Keratinocyte (primary cell): ENCODE measurements at regions not wholly inside any gene's neighbourhood (a gene's known extent, or its start where the extent isn't known, plus 50 kb on each side); places are given as distances from the start of the nearest gene placed in this dataset.

Experiments
- DNase-seq: peaks from one replicate; pipeline ENCODE4 v3.0.0-alpha.2; 2011; ENCODE audit warnings: low read depth, missing footprints, low spot score
- FAIRE-seq: peaks from 2 replicates; lab custom pipeline; 2011; peaks lifted over from hg19 to GRCh38; lab: Jason Lieb, UNC
- H2AFZ ChIP-seq: 2 replicates; pipeline ENCODE4 v1.6.0; 2012; ENCODE audit warnings: low read length, control low read depth, inconsistent platforms; ENCODE audit not compliant: control insufficient read depth
- H3K27ac ChIP-seq: 2 replicates; pipeline ENCODE4 v1.5.1; 2011; ENCODE audit warnings: low read length; ENCODE audit not compliant: control insufficient read depth, insufficient read depth
- H3K27me3 ChIP-seq: 3 replicates; pipeline ENCODE4 v1.6.0; 2011; ENCODE audit warnings: low read length; ENCODE audit not compliant: control insufficient read depth, insufficient read depth; ENCODE audit errors: extremely low read depth
- H3K36me3 ChIP-seq, 2 experiments: 2 replicates in 1 of 2; 3 replicates in 1 of 2; pipeline ENCODE4 v1.5.1; 2011; ENCODE audit warnings: low read length in 2 of 2, mild to moderate bottlenecking in 1 of 2; ENCODE audit not compliant: control insufficient read depth in 2 of 2, insufficient read depth in 2 of 2; ENCODE audit errors: extremely low read depth in 1 of 2
- H3K4me1 ChIP-seq: 3 replicates; pipeline ENCODE4 v1.5.1; 2011; ENCODE audit warnings: low read length; ENCODE audit not compliant: control insufficient read depth, insufficient read depth; ENCODE audit errors: extremely low read depth
- H3K4me2 ChIP-seq: 3 replicates; pipeline ENCODE4 v1.6.0; 2011; ENCODE audit warnings: low read depth, low read length; ENCODE audit not compliant: control insufficient read depth, insufficient read depth; ENCODE audit errors: extremely low read depth
- H3K4me3 ChIP-seq, 3 experiments: fragments of 200-600 bp in 1 of 3; sonication (generic) in 1 of 3; 2 replicates in 2 of 3; 3 replicates in 1 of 3; pipeline ENCODE4 v1.5.1; 2011 to 2016; ENCODE audit warnings: low read length in 3 of 3, mild to moderate bottlenecking in 3 of 3, control low read depth in 2 of 3, inconsistent platforms in 1 of 3, low read depth in 1 of 3, mixed read lengths in 1 of 3, mixed run types in 1 of 3, moderate library complexity in 1 of 3; ENCODE audit not compliant: control insufficient read depth in 2 of 3, insufficient read depth in 2 of 3; ENCODE audit errors: extremely low read depth in 1 of 3
- H3K79me2 ChIP-seq: 2 replicates; pipeline ENCODE4 v1.6.0; 2012; ENCODE audit warnings: low read length; ENCODE audit not compliant: control insufficient read depth, insufficient read depth
- H3K9ac ChIP-seq: 3 replicates; pipeline ENCODE4 v1.6.0; 2011; ENCODE audit warnings: low read length; ENCODE audit not compliant: control insufficient read depth, insufficient read depth; ENCODE audit errors: extremely low read depth
- H3K9me1 ChIP-seq: 3 replicates; pipeline ENCODE4 v1.6.0; 2011; ENCODE audit warnings: low read length; ENCODE audit not compliant: control insufficient read depth, insufficient read depth; ENCODE audit errors: extremely low read depth
- H3K9me3 ChIP-seq: 2 replicates; pipeline ENCODE4 v1.5.1; 2012; ENCODE audit warnings: low read depth, low read length; ENCODE audit not compliant: control insufficient read depth
- H4K20me1 ChIP-seq: 3 replicates; pipeline ENCODE4 v1.6.0; 2011; ENCODE audit warnings: low read length; ENCODE audit not compliant: control insufficient read depth, insufficient read depth; ENCODE audit errors: extremely low read depth
- EZH2 ChIP-seq: IDR thresholded peaks from one replicate; pipeline ENCODE4 v1.6.1; 2012; ENCODE audit warnings: inconsistent platforms, mild to moderate bottlenecking, low read length, moderate library complexity
- dilution Hi-C: fragments of 300-500 bp; cut with MboI; formaldehyde crosslinking; loops from one replicate; pipeline ENCODE4 v1.7.0; 2020; ENCODE audit warnings: low sequenced_read_pairs; ENCODE audit not compliant: extremely low pct_ligation_motif_present
- TF ChIP-seq, protein P1 (sequence below), 3 experiments: IDR thresholded peaks in 1 of 3; conservative IDR thresholded peaks in 1 of 3; optimal IDR thresholded peaks in 1 of 3; 2 replicates in 2 of 3; 3 replicates in 1 of 3; pipeline versions ENCODE3 to v1.5.1; 2011; ENCODE audit warnings: low read length in 3 of 3, mild to moderate bottlenecking in 3 of 3, moderate library complexity in 2 of 3, control low read depth in 1 of 3, inconsistent platforms in 1 of 3; ENCODE audit not compliant: insufficient read depth in 2 of 3; ENCODE audit errors: extremely low read depth in 1 of 3

DNA sequence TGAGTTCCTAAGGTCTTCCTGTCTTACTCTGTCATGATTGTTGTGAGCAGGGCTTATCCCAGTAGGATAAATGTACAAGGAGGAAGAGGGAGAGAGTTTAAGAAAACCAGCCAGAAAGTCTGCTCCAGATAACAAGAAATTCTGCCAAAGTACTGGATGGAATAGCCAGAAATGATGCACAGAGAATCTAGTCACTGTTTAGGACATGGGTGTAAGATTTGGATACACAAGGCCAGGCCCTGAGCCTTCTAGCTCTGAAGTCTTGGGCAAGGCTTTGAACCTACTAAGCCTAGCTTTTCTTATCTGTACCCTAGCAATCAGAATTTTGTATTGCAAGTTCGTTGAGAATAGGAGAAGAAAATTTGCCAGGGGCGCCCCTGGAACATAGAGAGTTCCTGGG is 180.4 kb upstream of the ROPN1 start:
- peaks cover 6% of the 10 kb centered on the region for H3K27me3 ChIP-seq
- no peak overlapping the region for H3K9ac ChIP-seq
- no peaks in the 10 kb centered on the region for H3K9me3 ChIP-seq
- H4K20me1 ChIP-seq, result no peaks in the 10 kb centered on the region
- TF ChIP-seq, protein P1, sequence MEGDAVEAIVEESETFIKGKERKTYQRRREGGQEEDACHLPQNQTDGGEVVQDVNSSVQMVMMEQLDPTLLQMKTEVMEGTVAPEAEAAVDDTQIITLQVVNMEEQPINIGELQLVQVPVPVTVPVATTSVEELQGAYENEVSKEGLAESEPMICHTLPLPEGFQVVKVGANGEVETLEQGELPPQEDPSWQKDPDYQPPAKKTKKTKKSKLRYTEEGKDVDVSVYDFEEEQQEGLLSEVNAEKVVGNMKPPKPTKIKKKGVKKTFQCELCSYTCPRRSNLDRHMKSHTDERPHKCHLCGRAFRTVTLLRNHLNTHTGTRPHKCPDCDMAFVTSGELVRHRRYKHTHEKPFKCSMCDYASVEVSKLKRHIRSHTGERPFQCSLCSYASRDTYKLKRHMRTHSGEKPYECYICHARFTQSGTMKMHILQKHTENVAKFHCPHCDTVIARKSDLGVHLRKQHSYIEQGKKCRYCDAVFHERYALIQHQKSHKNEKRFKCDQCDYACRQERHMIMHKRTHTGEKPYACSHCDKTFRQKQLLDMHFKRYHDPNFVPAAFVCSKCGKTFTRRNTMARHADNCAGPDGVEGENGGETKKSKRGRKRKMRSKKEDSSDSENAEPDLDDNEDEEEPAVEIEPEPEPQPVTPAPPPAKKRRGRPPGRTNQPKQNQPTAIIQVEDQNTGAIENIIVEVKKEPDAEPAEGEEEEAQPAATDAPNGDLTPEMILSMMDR (optimal IDR thresholded peaks at IDR 0.05 in 1 of 3, IDR thresholded peaks at IDR 0.05 in 1 of 3, conservative IDR thresholded peaks at IDR 0.05 in 1 of 3; ENCODE audit: extremely low read depth in 1 of 3, insufficient read depth in 2 of 3, low read length in 3 of 3), result no peak
- TF ChIP-seq EZH2, result no peak
- no peaks in the 10 kb centered on the region for H3K79me2 ChIP-seq
- no peaks in the 10 kb centered on the region for H3K36me3 ChIP-seq
- H3K9me1 ChIP-seq, result no peaks in the 10 kb centered on the region
- no peak overlapping the region for H3K27ac ChIP-seq
- dilution Hi-C loops, result no loop called here
- no peaks in the 10 kb centered on the region for H3K4me1 ChIP-seq
- no peak overlapping the region for H3K4me3 ChIP-seq
- H2AFZ ChIP-seq, result no peak overlapping the region
- no peak for DNase-seq
- no peak overlapping the region for H3K4me2 ChIP-seq
- FAIRE-seq, result no peak

DNA sequence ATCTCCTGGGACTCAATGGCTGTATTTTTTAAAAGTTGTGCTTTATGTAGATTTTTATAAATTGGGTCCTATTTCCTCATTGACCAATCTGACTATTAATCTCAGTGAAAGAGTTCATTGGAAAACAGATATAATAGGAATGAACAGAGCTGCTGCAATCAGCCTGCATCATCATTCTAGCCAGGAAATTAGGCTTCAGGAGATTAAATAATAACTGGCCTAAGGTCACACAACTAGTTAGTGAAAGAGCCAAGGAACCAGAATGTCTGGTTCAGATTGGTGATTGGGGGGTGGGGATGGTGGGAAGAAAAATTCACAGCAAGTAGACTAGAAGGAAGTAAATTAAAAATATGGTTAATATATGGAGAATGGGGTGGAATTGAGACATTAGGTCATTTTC is 180.9 kb upstream of the ROPN1 start:
- H4K20me1 ChIP-seq, result no peaks in the 10 kb centered on the region
- dilution Hi-C loops, result no loop called here
- H3K36me3 ChIP-seq, result no peaks in the 10 kb centered on the region
- TF ChIP-seq, protein P1 (optimal IDR thresholded peaks at IDR 0.05 in 1 of 3, IDR thresholded peaks at IDR 0.05 in 1 of 3, conservative IDR thresholded peaks at IDR 0.05 in 1 of 3; ENCODE audit: extremely low read depth in 1 of 3, insufficient read depth in 2 of 3, low read length in 3 of 3), result no peak
- no peak for TF ChIP-seq EZH2
- H3K4me1 ChIP-seq, result no peaks in the 10 kb centered on the region
- no peak overlapping the region for H3K4me2 ChIP-seq
- H3K79me2 ChIP-seq, result no peaks in the 10 kb centered on the region
- H3K9ac ChIP-seq, result no peak overlapping the region
- no peaks in the 10 kb centered on the region for H3K9me3 ChIP-seq
- H3K27ac ChIP-seq, result no peak overlapping the region
- no peaks in the 10 kb centered on the region for H3K9me1 ChIP-seq
- H2AFZ ChIP-seq, result no peak overlapping the region
- H3K4me3 ChIP-seq, result no peak overlapping the region
- DNase-seq (no peak), FAIRE-seq (no peak)
- peaks cover 6% of the 10 kb centered on the region for H3K27me3 ChIP-seq
